Activated T-cell treated with anti-CD3 and anti-CD28 coated beads, Interleukin-2, amount 50 U/mL, for 4 hours (primary cell): ENCODE measurements at regions not wholly inside any gene's neighbourhood (a gene's known extent, or its start where the extent isn't known, plus 50 kb on each side); places are given as distances from the start of the nearest gene placed in this dataset.
"Not testable (repeated sequence)": the region's sequence is repeated elsewhere in the genome, so short reads cannot be mapped to it uniquely, and the experiment has no call there.

ENCODE experiments used
- ATAC-seq, 2 donors: fragments of 200-7000 bp; cut with Tn5 transposase; one replicate each; pipeline ENCODE4 v1.10.0; 2021
- DNase-seq: peaks from one replicate; pipeline ENCODE4 v3.0.0-alpha.2; 2020
- H3K27me3 Mint-ChIP-seq: one replicate; pipeline ENCODE4 v1.8.0; 2021; ENCODE audit warnings: low read depth, mixed read lengths
- H3K36me3 Mint-ChIP-seq: one replicate; pipeline ENCODE4 v1.8.0; 2022; ENCODE audit warnings: mixed read lengths; ENCODE audit not compliant: insufficient read depth
- H3K4me1 Mint-ChIP-seq: one replicate; pipeline ENCODE4 v1.8.0; 2021; ENCODE audit warnings: low read depth, mixed read lengths
- H3K4me3 Mint-ChIP-seq: one replicate; pipeline ENCODE4 v1.8.0; 2021; ENCODE audit warnings: mild to moderate bottlenecking, moderate library complexity, mixed read lengths
- H3K9me3 Mint-ChIP-seq: one replicate; pipeline ENCODE4 v1.8.0; 2021; ENCODE audit warnings: mixed read lengths

DNA sequence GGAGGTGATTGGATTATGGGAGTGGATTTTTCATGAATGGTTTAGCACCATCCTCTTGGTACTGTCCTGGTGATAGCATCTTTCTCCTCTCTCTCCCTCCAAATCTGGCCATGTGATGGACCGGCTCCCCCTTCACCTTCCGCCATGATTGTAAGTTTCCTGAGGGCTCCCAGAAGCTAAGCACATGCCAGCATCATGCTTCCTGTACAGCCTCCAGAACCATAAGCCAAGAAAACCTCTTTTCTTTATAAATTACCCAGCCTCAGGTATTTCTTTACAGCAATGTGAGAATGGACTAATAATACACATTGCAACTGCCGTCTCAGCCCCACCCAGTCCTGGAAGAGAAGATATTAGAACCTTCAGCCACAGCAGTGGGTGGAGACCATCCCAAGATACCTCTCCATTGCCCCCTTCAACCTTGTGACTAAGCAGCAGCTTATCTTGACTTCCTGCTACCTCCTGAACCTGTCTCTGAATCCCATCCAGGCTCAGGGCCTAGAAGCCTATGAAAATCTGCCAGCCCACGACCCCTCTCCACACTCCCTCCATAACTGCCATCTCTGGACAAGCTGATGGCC is 81.8 kb upstream of the AGAP1 start:
- Mint-ChIP-seq H3K9me3 (peaks cover 3% of the 10 kb centered on the region), H3K4me3 (no peak overlapping the region), H3K27me3 (peaks cover 8% of the 10 kb centered on the region), H3K4me1 (no peaks in the 10 kb centered on the region), H3K36me3 (no peaks in the 10 kb centered on the region)
- ATAC-seq (no peak), DNase-seq (no peak)

DNA sequence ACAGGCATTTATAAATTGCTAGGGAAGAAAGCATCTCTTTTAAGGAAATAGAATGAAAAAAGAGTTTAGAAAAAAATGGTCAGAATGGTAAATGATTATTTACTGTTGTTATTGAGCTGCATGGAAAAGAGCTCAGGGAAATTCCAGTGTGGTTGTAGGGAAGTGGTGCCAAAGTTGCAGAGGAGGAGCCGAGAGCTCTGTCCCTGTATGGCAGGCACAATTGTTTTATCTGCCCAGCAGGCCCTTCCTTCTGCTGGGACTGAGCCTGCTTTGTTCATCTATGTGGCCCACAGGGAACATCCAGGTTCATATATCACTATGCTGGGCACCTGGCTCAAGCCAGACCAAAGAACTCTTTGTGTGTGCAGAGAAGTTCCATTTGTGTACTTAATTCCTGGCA is 80.8 kb upstream of the AGAP1 start:
- no peak for ATAC-seq
- Mint-ChIP-seq H3K9me3 (peaks cover 1% of the 10 kb centered on the region), H3K4me1 (no peaks in the 10 kb centered on the region), H3K36me3 (no peaks in the 10 kb centered on the region), H3K4me3 (no peak overlapping the region), H3K27me3 (peaks cover 11% of the 10 kb centered on the region)
- DNase-seq, result no peak

DNA sequence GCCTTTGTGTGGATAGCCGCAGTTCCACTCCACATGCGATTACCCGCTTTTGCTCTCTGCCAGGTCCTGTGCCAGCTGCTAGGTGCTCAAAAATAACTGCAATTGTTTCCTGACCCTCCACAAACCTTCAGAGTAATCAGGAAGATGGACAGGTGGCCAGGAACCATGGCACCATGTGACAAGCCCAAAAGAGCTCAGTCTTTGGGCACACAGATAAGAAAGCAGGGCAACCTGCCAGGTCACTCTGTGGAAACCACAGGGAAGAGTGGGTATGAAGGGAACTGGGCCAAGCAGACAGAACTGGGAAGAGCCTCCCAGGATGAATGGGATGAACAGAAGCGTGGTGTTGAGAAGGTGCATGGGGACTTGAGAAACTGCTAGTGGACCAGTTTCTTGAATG is 79.4 kb upstream of the AGAP1 start:
- Mint-ChIP-seq H3K27me3 (peaks cover 10% of the 10 kb centered on the region), H3K36me3 (no peaks in the 10 kb centered on the region), H3K9me3 (no peaks in the 10 kb centered on the region), H3K4me1 (no peaks in the 10 kb centered on the region), H3K4me3 (no peak overlapping the region)
- no peak for DNase-seq
- no peak for ATAC-seq

- DNase-seq (no peak), ATAC-seq (no peak)
- no peaks in the 10 kb centered on the region for H3K4me1 Mint-ChIP-seq
- H3K4me3 Mint-ChIP-seq, result no peak overlapping the region
- no peaks in the 10 kb centered on the region for H3K36me3 Mint-ChIP-seq
- H3K27me3 Mint-ChIP-seq, result peaks cover 12% of the 10 kb centered on the region
- H3K9me3 Mint-ChIP-seq, result no peaks in the 10 kb centered on the region
Measured at GRCh38 chr2:235416858-235417499, 76.9 kb upstream of the AGAP1 start.

GRCh38 chr2:235418918-235419317 is 74.9 kb upstream of the AGAP1 start:
- Mint-ChIP-seq H3K4me1 (no peaks in the 10 kb centered on the region), H3K27me3 (peaks cover 12% of the 10 kb centered on the region), H3K4me3 (no peak overlapping the region), H3K9me3 (peaks cover 4% of the 10 kb centered on the region), H3K36me3 (no peaks in the 10 kb centered on the region)
- ATAC-seq, result no peak
- DNase-seq, result no peak

- no peaks in the 10 kb centered on the region for H3K36me3 Mint-ChIP-seq
- no peak for ATAC-seq
Measured at GRCh38 chr2:235419996-235420395, 73.8 kb upstream of the AGAP1 start.

DNA sequence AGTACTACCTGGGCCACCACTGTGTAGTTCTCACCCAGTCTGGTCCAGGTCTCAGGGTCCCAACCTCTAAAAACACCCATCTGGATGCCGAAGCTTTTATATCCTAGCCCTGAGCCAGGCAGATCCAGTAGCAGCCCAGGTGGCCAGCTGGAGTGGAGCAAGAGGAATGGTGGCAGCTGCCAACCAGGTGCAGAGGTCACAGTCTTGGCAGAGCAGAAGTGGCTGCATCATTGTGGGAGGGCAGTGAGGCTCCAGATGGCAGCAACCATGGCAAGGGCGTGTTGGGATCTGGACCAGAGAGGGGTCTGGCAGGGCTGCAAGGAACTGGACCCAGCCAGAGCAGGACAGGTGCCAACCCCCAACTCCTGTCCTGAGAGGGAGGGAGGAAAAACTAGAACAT is 72.2 kb upstream of the AGAP1 start:
- H3K27me3 Mint-ChIP-seq, result peaks cover 8% of the 10 kb centered on the region
- H3K4me1 Mint-ChIP-seq, result no peaks in the 10 kb centered on the region
- DNase-seq, result no peak
- ATAC-seq, result no peak
- peaks cover 9% of the 10 kb centered on the region for H3K9me3 Mint-ChIP-seq
- no peaks in the 10 kb centered on the region for H3K36me3 Mint-ChIP-seq
- no peak overlapping the region for H3K4me3 Mint-ChIP-seq

More at GRCh38 chr2:235419996-235420395, 73.8 kb upstream of the AGAP1 start:
- Mint-ChIP-seq H3K27me3 (peaks cover 12% of the 10 kb centered on the region), H3K4me3 (no peak overlapping the region), H3K4me1 (no peaks in the 10 kb centered on the region), H3K9me3 (peaks cover 9% of the 10 kb centered on the region)
- DNase-seq, result no peak

DNA sequence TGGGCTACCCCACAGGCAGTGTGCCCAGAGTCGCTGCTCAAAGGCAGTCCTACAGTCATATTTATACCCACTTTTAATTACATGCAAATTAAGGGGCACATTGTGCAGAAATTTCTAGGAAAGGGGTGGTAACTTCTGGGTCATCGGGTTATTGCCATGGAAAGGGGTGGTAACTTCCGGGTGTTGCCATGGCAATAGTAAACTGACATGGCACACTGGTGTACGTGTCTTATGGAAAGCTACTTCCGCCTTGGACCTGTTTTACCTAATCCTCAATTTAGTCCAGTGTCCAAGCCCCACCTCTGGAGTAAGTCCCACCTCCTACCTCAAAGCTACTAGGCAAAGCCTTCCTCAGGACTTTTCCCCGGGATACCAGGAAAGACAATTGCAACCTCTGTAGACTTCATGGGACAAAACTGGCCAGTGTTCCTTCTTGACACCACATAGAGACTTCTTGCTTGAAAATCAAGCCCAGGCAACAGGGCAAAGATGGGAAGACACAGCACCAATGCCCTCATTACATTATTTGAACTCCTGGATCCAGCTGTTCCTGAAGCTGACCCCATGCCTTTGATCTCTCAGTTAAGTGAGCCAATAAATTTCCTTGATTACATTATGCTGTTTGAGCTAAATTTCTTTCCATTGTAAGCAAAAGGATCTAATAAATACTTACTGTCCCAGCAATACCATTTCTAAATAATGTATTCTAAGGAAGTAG is 63.3 kb upstream of the AGAP1 start:
- Mint-ChIP-seq H3K36me3 (no peaks in the 10 kb centered on the region), H3K4me3 (no peak overlapping the region), H3K27me3 (no peaks in the 10 kb centered on the region), H3K9me3 (peaks cover 4% of the 10 kb centered on the region), H3K4me1 (no peaks in the 10 kb centered on the region)
- no peak for DNase-seq
- no peak for ATAC-seq

DNA sequence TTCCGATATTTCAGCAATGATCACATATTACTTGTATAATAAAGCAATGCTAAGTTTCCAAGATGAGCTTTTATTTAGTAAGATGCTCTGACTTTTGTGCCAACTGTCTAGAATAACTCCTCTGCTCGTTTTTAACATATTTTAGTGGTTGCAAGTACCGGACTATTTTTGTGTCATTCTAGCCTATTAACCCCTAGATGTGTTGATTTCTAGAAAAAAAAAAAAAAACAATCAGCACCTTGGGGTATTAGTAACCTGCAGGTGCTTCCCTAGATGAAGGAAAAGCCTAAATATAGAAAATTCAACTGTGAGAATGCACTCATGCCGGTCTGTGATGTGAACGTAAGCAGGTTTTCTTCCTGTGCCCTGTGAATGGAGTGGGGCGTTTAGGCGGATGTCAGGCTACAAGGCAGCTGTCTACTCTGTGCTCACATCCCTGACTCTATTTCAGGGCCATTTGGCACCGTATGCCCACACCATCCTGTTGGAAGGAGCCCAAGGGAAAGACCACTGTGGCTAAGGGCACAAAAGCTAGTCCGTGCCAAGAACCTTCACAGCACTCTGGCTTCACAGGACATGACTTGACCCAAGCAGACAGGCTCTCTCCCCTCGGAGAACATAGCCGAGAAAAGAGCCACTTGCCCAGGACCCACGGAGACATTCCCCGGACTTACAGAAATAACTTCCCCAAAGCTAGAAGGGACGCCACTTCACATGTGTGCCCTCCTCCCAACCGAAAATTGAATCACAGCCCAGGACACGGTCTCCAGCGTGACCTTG is 60.9 kb upstream of the AGAP1 start:
- H3K9me3 Mint-ChIP-seq, result peaks cover 8% of the 10 kb centered on the region
- no peak for ATAC-seq
- H3K36me3 Mint-ChIP-seq, result no peaks in the 10 kb centered on the region
- DNase-seq, result no peak
- H3K4me1 Mint-ChIP-seq, result no peaks in the 10 kb centered on the region
- H3K4me3 Mint-ChIP-seq, result no peak overlapping the region
- no peaks in the 10 kb centered on the region for H3K27me3 Mint-ChIP-seq

DNA sequence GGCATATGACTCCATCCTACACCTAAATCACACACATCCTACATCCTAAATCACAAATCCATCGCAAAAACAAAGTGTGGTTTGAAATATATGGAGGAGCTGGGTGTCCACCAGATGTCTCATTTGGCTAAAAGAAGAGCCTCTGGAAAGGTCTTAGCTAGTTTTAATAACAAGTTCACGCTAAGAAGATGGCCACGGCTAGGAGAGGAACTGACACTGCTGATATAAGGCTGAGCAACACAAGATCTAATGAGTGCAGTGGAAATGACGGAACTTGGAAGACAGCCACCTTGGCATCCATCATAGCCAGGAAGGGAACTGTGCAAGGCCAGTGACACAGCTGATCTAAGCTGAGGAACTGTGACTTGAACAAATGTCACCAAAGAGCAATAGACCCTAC is 60.0 kb upstream of the AGAP1 start:
- H3K36me3 Mint-ChIP-seq, result no peaks in the 10 kb centered on the region
- peaks cover 8% of the 10 kb centered on the region for H3K9me3 Mint-ChIP-seq
- no peak for DNase-seq

DNA sequence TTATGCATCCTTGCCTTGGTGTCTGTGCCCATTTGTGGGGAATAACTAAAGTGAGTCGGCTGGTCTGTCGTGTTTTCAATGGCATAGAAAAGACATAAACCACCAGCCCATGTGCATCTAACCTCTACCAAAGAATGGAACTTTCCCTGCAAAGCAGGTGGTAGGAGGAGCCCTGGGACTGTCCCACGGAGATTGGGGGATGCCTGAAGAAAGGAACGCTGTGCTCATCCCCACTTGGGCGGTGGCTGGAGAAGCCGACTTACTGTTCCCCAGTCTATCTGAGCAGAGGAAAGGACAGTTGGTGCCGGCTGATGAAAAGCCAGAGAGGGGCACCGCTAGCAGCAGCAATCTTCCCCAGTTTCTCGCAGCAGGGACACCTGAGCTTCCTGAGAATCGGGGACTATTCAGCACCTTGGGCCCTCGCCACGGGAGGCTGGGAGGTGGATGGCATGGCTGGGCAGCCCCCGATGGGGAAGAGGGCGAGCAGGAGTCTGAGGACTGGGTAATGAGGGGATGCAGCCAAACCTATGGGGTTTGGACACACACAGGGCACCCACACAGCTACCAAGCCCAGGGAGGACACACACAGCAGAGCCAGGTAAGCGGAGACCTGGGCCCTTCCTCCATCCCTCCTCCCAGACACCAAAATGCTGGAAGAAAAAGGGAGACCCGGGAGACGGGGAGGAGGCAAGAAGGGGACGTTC is 53.7 kb upstream of the AGAP1 start:
- Mint-ChIP-seq H3K4me3 (no peak overlapping the region), H3K27me3 (peaks cover 2% of the 10 kb centered on the region), H3K36me3 (no peaks in the 10 kb centered on the region), H3K9me3 (peaks cover 4% of the 10 kb centered on the region), H3K4me1 (no peaks in the 10 kb centered on the region)
- no peak for DNase-seq
- no peak for ATAC-seq

More for the DNA sequence above, 60.0 kb upstream of the AGAP1 start:
- H3K4me3 Mint-ChIP-seq, result no peak overlapping the region
- H3K4me1 Mint-ChIP-seq, result no peaks in the 10 kb centered on the region
- H3K27me3 Mint-ChIP-seq, result peaks cover 1% of the 10 kb centered on the region
- ATAC-seq, result no peak

GRCh38 chr2:235443580-235443979 is 50.3 kb upstream of the AGAP1 start:
- not testable (repeated sequence) for H3K27me3 Mint-ChIP-seq, ATAC-seq, H3K4me3 Mint-ChIP-seq, DNase-seq, H3K9me3 Mint-ChIP-seq, H3K4me1 Mint-ChIP-seq, H3K36me3 Mint-ChIP-seq
